ENCODE measurements at regions not wholly inside any gene's neighbourhood (a gene's known extent, or its start where the extent isn't known, plus 50 kb on each side); places are given as distances from the start of the nearest gene placed in this dataset.

GRCh38 chr12:77122661-77123060, 57.3 kb upstream of the E2F7 start:
- Mint-ChIP-seq H3K27ac (ENCODE audit: unreplicated experiment) (peak overlapping the region; percentile 85), H3K9me3 (ENCODE audit: low read depth, unreplicated experiment) (peaks cover 6% of the 10 kb centered on the region), H3K4me3 (ENCODE audit: low read depth, unreplicated experiment) (no peak overlapping the region), H3K4me1 (ENCODE audit: low read depth, unreplicated experiment) (peaks cover 27% of the 10 kb centered on the region), H3K27me3 (ENCODE audit: unreplicated experiment) (no peaks in the 10 kb centered on the region), H3K36me3 (ENCODE audit: insufficient read depth, unreplicated experiment) (peaks cover 6% of the 10 kb centered on the region)
- CTCF ChIA-PET = interaction anchor here (1.0 kb wide), 1 partner anchor 10 kb away, joined by 3 read pairs; no protein-coding TSS in a partner anchor
- no peak for DNase-seq
- intact Hi-C loops (cut with micrococcal nuclease; ENCODE audit: unreplicated experiment) = loop anchor here (5.0 kb wide), 1 partner anchor 60 kb away; no protein-coding TSS in a partner anchor
- no TSS peak for BruUV-seq (replicated peaks)
- TF ChIP-seq CTCF (IDR thresholded peaks at IDR 0.05; ENCODE audit: unreplicated experiment) = no peak

- TF ChIP-seq CTCF (IDR thresholded peaks at IDR 0.05; ENCODE audit: unreplicated experiment) = no peak
- CTCF ChIA-PET = no interaction called here
These were observed 56.9 kb upstream of the E2F7 start for GRCh38 chr12:77122236-77122635.

GRCh38 chr12:77120156-77121085, 55.1 kb upstream of the E2F7 start:
- Mint-ChIP-seq H3K9me3 (ENCODE audit: low read depth, unreplicated experiment) (peaks cover 6% of the 10 kb centered on the region), H3K27ac (ENCODE audit: unreplicated experiment) (no peak overlapping the region), H3K36me3 (ENCODE audit: insufficient read depth, unreplicated experiment) (peaks cover 6% of the 10 kb centered on the region), H3K27me3 (ENCODE audit: unreplicated experiment) (no peaks in the 10 kb centered on the region), H3K4me3 (ENCODE audit: low read depth, unreplicated experiment) (no peak overlapping the region), H3K4me1 (ENCODE audit: low read depth, unreplicated experiment) (peaks cover 27% of the 10 kb centered on the region)
- no peak for DNase-seq
- no peak for TF ChIP-seq CTCF (IDR thresholded peaks at IDR 0.05; ENCODE audit: unreplicated experiment)
- CTCF ChIA-PET = interaction anchor here (0.6 to 0.9 kb wide), 2 partner anchors 18 to 234 kb away, joined by 3 read pairs; no protein-coding TSS in a partner anchor
- no TSS peak for BruUV-seq (replicated peaks)
- intact Hi-C loops (cut with micrococcal nuclease; ENCODE audit: unreplicated experiment) = loop anchor here (2.0 to 5.0 kb wide), 2 partner anchors 16 to 58 kb away; no protein-coding TSS in a partner anchor

More at GRCh38 chr12:77122236-77122635, 56.9 kb upstream of the E2F7 start:
- H3K27ac Mint-ChIP-seq (ENCODE audit: unreplicated experiment) = peak overlapping the region; percentile 85
- peak; percentile 54 for DNase-seq
- BruUV-seq (replicated peaks) = no TSS peak
- intact Hi-C loops (cut with micrococcal nuclease; ENCODE audit: unreplicated experiment) = loop anchor here (5.0 kb wide), 1 partner anchor 60 kb away; no protein-coding TSS in a partner anchor
- H3K4me1 Mint-ChIP-seq (ENCODE audit: low read depth, unreplicated experiment) = peaks cover 27% of the 10 kb centered on the region
- H3K9me3 Mint-ChIP-seq (ENCODE audit: low read depth, unreplicated experiment) = peaks cover 6% of the 10 kb centered on the region
- H3K27me3 Mint-ChIP-seq (ENCODE audit: unreplicated experiment) = no peaks in the 10 kb centered on the region
- no peak overlapping the region for H3K4me3 Mint-ChIP-seq (ENCODE audit: low read depth, unreplicated experiment)
- H3K36me3 Mint-ChIP-seq (ENCODE audit: insufficient read depth, unreplicated experiment) = peaks cover 6% of the 10 kb centered on the region

- DNase-seq = no peak
- CTCF ChIA-PET = no interaction called here
- no peak for TF ChIP-seq CTCF (IDR thresholded peaks at IDR 0.05; ENCODE audit: unreplicated experiment)
- H3K27ac Mint-ChIP-seq (ENCODE audit: unreplicated experiment) = no peak overlapping the region
- BruUV-seq (replicated peaks) = no TSS peak
- peaks cover 27% of the 10 kb centered on the region for H3K4me1 Mint-ChIP-seq (ENCODE audit: low read depth, unreplicated experiment)
- intact Hi-C loops (cut with micrococcal nuclease; ENCODE audit: unreplicated experiment) = no loop called here
- H3K36me3 Mint-ChIP-seq (ENCODE audit: insufficient read depth, unreplicated experiment) = peaks cover 6% of the 10 kb centered on the region
- peaks cover 6% of the 10 kb centered on the region for H3K9me3 Mint-ChIP-seq (ENCODE audit: low read depth, unreplicated experiment)
- H3K27me3 Mint-ChIP-seq (ENCODE audit: unreplicated experiment) = no peaks in the 10 kb centered on the region
- no peak overlapping the region for H3K4me3 Mint-ChIP-seq (ENCODE audit: low read depth, unreplicated experiment)
These were observed 53.3 kb upstream of the E2F7 start for GRCh38 chr12:77118696-77119095.
